Neural cell (in vitro differentiated cells): ENCODE measurements at regions not wholly inside any gene's neighbourhood (a gene's known extent, or its start where the extent isn't known, plus 50 kb on each side); places are given as distances from the start of the nearest gene placed in this dataset.

Experiments used
- H2AFZ ChIP-seq: fragments of 200-600, 300-800 bp; sonication (generic), shearing (Covaris generic); 2 replicates; pipeline ENCODE4 v1.6.0; 2014; ENCODE audit warnings: low read depth, mild to moderate bottlenecking, antibody characterized with exemption, low read length, moderate library complexity
- H3F3A ChIP-seq: fragments of 200-600 bp; shearing (Covaris generic); 2 replicates; pipeline ENCODE4 v1.6.1; 2016; ENCODE audit warnings: mild to moderate bottlenecking, moderate library complexity, mixed read lengths, antibody characterized with exemption, low read length; ENCODE audit not compliant: insufficient read depth, poor library complexity, severe bottlenecking
- H3K27ac ChIP-seq: fragments of 200-600, 300-800 bp; sonication (generic), shearing (Covaris generic); 2 replicates; pipeline ENCODE4 v1.5.1; 2014; ENCODE audit warnings: mild to moderate bottlenecking, low read length, moderate library complexity
- H3K27me3 ChIP-seq: fragments of 300-800, 200-600 bp; sonication (generic), shearing (Covaris generic); 2 replicates; pipeline ENCODE4 v1.6.0; 2014; ENCODE audit warnings: mild to moderate bottlenecking, low read depth, low read length, moderate library complexity; ENCODE audit not compliant: insufficient read depth
- H3K36me3 ChIP-seq: fragments of 300-800, 200-600 bp; sonication (generic), shearing (Covaris generic); 2 replicates; pipeline ENCODE4 v1.5.1; 2014; ENCODE audit warnings: mild to moderate bottlenecking, antibody characterized with exemption, low read length, moderate library complexity; ENCODE audit not compliant: insufficient read depth
- H3K4me2 ChIP-seq: fragments of 300-800, 200-600 bp; sonication (generic), shearing (Covaris generic); 2 replicates; pipeline ENCODE4 v1.6.0; 2014; ENCODE audit warnings: mild to moderate bottlenecking, low read length
- H3K4me3 ChIP-seq: fragments of 300-800, 200-600 bp; sonication (generic), shearing (Covaris generic); 2 replicates; pipeline ENCODE4 v1.5.1; 2014; ENCODE audit warnings: mild to moderate bottlenecking, low read length, moderate library complexity
- H3K79me2 ChIP-seq: fragments of 200-600 bp; shearing (Covaris generic); replicated peaks from 2 replicates; pipeline ENCODE4 v1.6.0; 2014; ENCODE audit warnings: mild to moderate bottlenecking, low read length, moderate library complexity; ENCODE audit not compliant: insufficient read depth
- H3K9ac ChIP-seq: fragments of 300-800, 200-600 bp; sonication (generic), shearing (Covaris generic); 2 replicates; pipeline ENCODE4 v1.6.1; 2016; ENCODE audit warnings: mild to moderate bottlenecking, low read length, mixed read lengths
- H3K9me2 ChIP-seq: fragments of 200-600 bp; shearing (Covaris generic); 2 replicates; pipeline ENCODE4 v1.6.1; 2016; ENCODE audit warnings: mild to moderate bottlenecking, low read length, mixed read lengths; ENCODE audit not compliant: insufficient read depth
- H3K9me3 ChIP-seq: fragments of 200-600, 300-800 bp; sonication (generic), shearing (Covaris generic); 2 replicates; pipeline ENCODE4 v1.6.1; 2016; ENCODE audit warnings: mild to moderate bottlenecking, mixed run types, low read length, moderate library complexity, mixed read lengths
- H4K20me1 ChIP-seq: fragments of 200-600 bp; shearing (Covaris generic); 2 replicates; pipeline ENCODE4 v1.6.1; 2016; ENCODE audit warnings: mild to moderate bottlenecking, mixed run types; ENCODE audit not compliant: insufficient read depth
- CTCF ChIP-seq: fragments of 450-650 bp; IDR thresholded peaks from 2 replicates; pipeline ENCODE4 v1.5.1; 2014; ENCODE audit warnings: antibody characterized with exemption, mild to moderate bottlenecking, moderate library complexity; ENCODE audit not compliant: poor library complexity, severe bottlenecking
- EP300 ChIP-seq: fragments of 450-650 bp; conservative IDR thresholded peaks from 2 replicates; pipeline ENCODE4 v1.6.1; 2014; ENCODE audit warnings: antibody characterized with exemption, mild to moderate bottlenecking, moderate library complexity; ENCODE audit not compliant: poor library complexity, severe bottlenecking
- EZH2 ChIP-seq: fragments of 200-600, 300-800 bp; shearing (Covaris generic), sonication (generic); IDR thresholded peaks from 2 replicates; pipeline ENCODE4 v1.6.1; 2014; ENCODE audit warnings: antibody characterized with exemption, low read length, borderline replicate concordance, mild to moderate bottlenecking; ENCODE audit not compliant: insufficient read depth, poor library complexity, severe bottlenecking
- MXI1 ChIP-seq: fragments of 450-650 bp; conservative IDR thresholded peaks from 2 replicates; pipeline ENCODE4 v1.6.1; 2014; ENCODE audit warnings: antibody characterized with exemption, mild to moderate bottlenecking; ENCODE audit not compliant: poor library complexity, severe bottlenecking
- POLR2AphosphoS5 ChIP-seq: IDR thresholded peaks from 2 replicates; pipeline ENCODE4 v1.6.1; 2012
- RAD21 ChIP-seq: fragments of 450-650 bp; conservative IDR thresholded peaks from 2 replicates; pipeline ENCODE4 v1.6.1; 2014; ENCODE audit warnings: antibody characterized with exemption, mild to moderate bottlenecking, moderate library complexity
- SMC3 ChIP-seq: fragments of 450-650 bp; conservative IDR thresholded peaks from 2 replicates; pipeline ENCODE4 v1.6.1; 2014; ENCODE audit warnings: antibody characterized with exemption, mild to moderate bottlenecking, moderate library complexity; ENCODE audit not compliant: poor library complexity
- TAF1 ChIP-seq: IDR thresholded peaks from 2 replicates; pipeline ENCODE4 v1.6.1; 2012; ENCODE audit warnings: low read depth

- Histone ChIP-seq H3K9ac (no peak overlapping the region), H2AFZ (no peak overlapping the region), H3K36me3 (no peaks in the 10 kb centered on the region), H3K27me3 (peaks cover 3% of the 10 kb centered on the region), H3K27ac (no peak overlapping the region), H4K20me1 (no peaks in the 10 kb centered on the region), H3K4me2 (no peak overlapping the region), H3K9me2 (no peaks in the 10 kb centered on the region), H3K9me3 (no peaks in the 10 kb centered on the region), H3K4me3 (no peak overlapping the region), H3K79me2 (no peaks in the 10 kb centered on the region), H3F3A (no peaks in the 10 kb centered on the region)
- TF ChIP-seq EP300 (no peak), TAF1 (no peak), MXI1 (no peak), RAD21 (no peak), CTCF (no peak)
Measured at GRCh38 chr2:120460511-120460910, 114.6 kb downstream of the INHBB start.

GRCh38 chr2:120461092-120461491, 115.2 kb downstream of the INHBB start:
- H4K20me1 ChIP-seq: no peaks in the 10 kb centered on the region
- H3K27ac ChIP-seq: no peak overlapping the region
- H3K9ac ChIP-seq: no peak overlapping the region
- H3F3A ChIP-seq: no peaks in the 10 kb centered on the region
- no peaks in the 10 kb centered on the region for H3K9me3 ChIP-seq
- peaks cover 6% of the 10 kb centered on the region for H3K27me3 ChIP-seq
- TF ChIP-seq RAD21: no peak
- no peak for TF ChIP-seq CTCF
- no peak for TF ChIP-seq POLR2AphosphoS5
- no peak for TF ChIP-seq SMC3
- TF ChIP-seq MXI1: no peak
- TF ChIP-seq EP300: no peak
- no peak for TF ChIP-seq TAF1
- TF ChIP-seq EZH2: no peak
- H3K9me2 ChIP-seq: no peaks in the 10 kb centered on the region
- H3K4me2 ChIP-seq: no peak overlapping the region
- H3K36me3 ChIP-seq: no peaks in the 10 kb centered on the region
- H2AFZ ChIP-seq: no peak overlapping the region
- H3K4me3 ChIP-seq: no peak overlapping the region
- H3K79me2 ChIP-seq: no peaks in the 10 kb centered on the region
